Ovary (tissue), 7 donors: ENCODE measurements at regions not wholly inside any gene's neighbourhood (a gene's known extent, or its start where the extent isn't known, plus 50 kb on each side); places are given as distances from the start of the nearest gene placed in this dataset.

Experiments used
- DNase-seq, 5 donors: peaks; one replicate each; pipeline ENCODE4 v3.0.0-alpha.2; 2019 to 2020
- H3K27ac ChIP-seq, 2 donors: fragments of 200-600 bp; one replicate each; pipeline versions ENCODE4 v1.5.1 to v1.8.0; 2019 to 2022
- H3K27me3 ChIP-seq: fragments of 200-600 bp; one replicate; pipeline ENCODE4 v1.8.0; 2022
- H3K36me3 ChIP-seq: fragments of 200-600 bp; sonication (generic); one replicate; pipeline ENCODE4 v1.5.1; 2019
- H3K4me1 ChIP-seq: one replicate; pipeline ENCODE4 v1.8.1; 2013; ENCODE audit warnings: mild to moderate bottlenecking, moderate library complexity; ENCODE audit not compliant: insufficient read depth
- H3K4me3 ChIP-seq: fragments of 200-600 bp; sonication (generic); one replicate; pipeline ENCODE4 v1.5.1; 2017
- H3K9me3 ChIP-seq, 2 donors: fragments of 200-600 bp in 1 of 2; sonication (generic) in 1 of 2; one replicate each; pipeline versions ENCODE4 v1.5.1 to v1.8.1; 2013 to 2019; ENCODE audit warnings: mild to moderate bottlenecking in 1 of 2, moderate library complexity in 1 of 2
- EP300 ChIP-seq: sonication (generic); formaldehyde crosslinking; IDR thresholded peaks from one replicate; pipeline ENCODE4 v1.6.1; 2017; ENCODE audit warnings: antibody characterized with exemption
- POLR2A ChIP-seq: fragments of 450-650 bp; IDR thresholded peaks from one replicate; pipeline ENCODE4 v1.6.1; 2017; ENCODE audit warnings: antibody characterized with exemption, mild to moderate bottlenecking, moderate library complexity
- WGBS, 3 donors: extraction: QIAGEN DNeasy Blood & Tissue Kit in 1 of 3; methylation state at CpG; one replicate each; pipeline versions ENCODE4 v1.1.5 to v1.1.7; 2013 to 2017; 5-methylcytosine and 5-hydroxymethylcytosine counted together
- intact Hi-C, 4 donors: fragments of 100-400 bp; cut with DNase I; formaldehyde crosslinking; loops; one replicate each; pipeline versions ENCODE4 v1.11.0 to v1.15.1; 2022 to 2023
- TF ChIP-seq, protein P1 (sequence below), 3 donors: fragments of 450-650 bp in 2 of 3; fragments of 200-600 bp in 1 of 3; IDR thresholded peaks; one replicate each; pipeline versions ENCODE4 v1.5.1 to v1.8.0; 2016 to 2022; ENCODE audit warnings: antibody characterized with exemption in 3 of 3, mild to moderate bottlenecking in 1 of 3
- donor health status: DM: no; HTN: no; CAD: no; lungs with moderate emphysema.
- donor health status: DM: no; HTN: no; CAD: no.
- donor health status: Bipolar disorder and iron deficiency.
- donor health status: DM: no; HTN: no; CAD: no.
- donor health status: DM: yes; HTN: yes; CAD: no.

DNA sequence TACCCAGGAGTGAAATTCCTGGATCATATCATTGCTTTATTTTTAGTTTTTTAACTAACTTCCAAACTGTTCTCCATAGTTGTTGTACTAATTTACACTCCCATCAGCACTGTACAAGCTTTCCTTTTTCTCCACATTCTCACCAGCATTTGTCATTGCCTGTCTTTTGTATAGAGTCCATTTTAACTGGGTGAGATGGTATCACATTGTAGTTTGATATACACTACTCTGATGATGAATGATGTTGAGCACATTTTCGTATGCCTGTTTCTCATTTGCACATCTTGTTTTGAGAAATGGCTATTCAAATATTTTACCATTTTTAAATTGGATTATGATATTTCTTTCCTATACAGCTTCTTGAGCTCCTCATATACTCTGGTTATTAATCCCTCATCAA lies 1586.6 kb downstream of the SI start:
- TF ChIP-seq EP300 (no peak), POLR2A (no peak)
- TF ChIP-seq, protein P1, sequence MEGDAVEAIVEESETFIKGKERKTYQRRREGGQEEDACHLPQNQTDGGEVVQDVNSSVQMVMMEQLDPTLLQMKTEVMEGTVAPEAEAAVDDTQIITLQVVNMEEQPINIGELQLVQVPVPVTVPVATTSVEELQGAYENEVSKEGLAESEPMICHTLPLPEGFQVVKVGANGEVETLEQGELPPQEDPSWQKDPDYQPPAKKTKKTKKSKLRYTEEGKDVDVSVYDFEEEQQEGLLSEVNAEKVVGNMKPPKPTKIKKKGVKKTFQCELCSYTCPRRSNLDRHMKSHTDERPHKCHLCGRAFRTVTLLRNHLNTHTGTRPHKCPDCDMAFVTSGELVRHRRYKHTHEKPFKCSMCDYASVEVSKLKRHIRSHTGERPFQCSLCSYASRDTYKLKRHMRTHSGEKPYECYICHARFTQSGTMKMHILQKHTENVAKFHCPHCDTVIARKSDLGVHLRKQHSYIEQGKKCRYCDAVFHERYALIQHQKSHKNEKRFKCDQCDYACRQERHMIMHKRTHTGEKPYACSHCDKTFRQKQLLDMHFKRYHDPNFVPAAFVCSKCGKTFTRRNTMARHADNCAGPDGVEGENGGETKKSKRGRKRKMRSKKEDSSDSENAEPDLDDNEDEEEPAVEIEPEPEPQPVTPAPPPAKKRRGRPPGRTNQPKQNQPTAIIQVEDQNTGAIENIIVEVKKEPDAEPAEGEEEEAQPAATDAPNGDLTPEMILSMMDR (IDR thresholded peaks at IDR 0.05): no peak
- no peak for DNase-seq
- intact Hi-C loops: no loop called here
- no peaks in the 10 kb centered on the region for H3K27me3 ChIP-seq
- no peaks in the 10 kb centered on the region for H3K36me3 ChIP-seq
- no peaks in the 10 kb centered on the region for H3K4me1 ChIP-seq
- H3K4me3 ChIP-seq: no peak overlapping the region
- H3K27ac ChIP-seq: no peak overlapping the region
- 62 to 78% (median 70%) methylated on average over 1 of the region's 1 CpG for WGBS, 3 donors
- no peaks in the 10 kb centered on the region for H3K9me3 ChIP-seq

DNA sequence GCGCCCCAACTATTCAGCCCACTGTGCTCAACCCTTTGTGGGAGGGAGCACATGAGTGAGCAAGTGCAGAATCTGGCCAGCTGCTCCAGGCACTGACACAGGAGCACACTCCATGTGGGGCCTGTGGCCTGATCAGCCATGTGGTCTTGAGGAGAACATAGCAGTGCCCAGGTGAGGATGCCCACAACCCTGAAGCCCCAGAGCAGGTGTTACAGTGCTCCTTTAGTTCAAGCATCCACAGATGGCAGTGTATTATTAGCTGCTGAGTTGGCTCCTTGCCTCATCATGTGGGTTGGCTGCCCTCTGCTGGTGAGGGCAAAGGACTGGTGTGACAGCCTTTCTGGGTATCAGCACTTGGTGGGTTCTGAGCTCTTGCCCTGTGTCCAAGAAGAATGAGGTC lies 1588.2 kb downstream of the SI start:
- no peaks in the 10 kb centered on the region for H3K36me3 ChIP-seq
- H3K4me1 ChIP-seq: no peaks in the 10 kb centered on the region
- H3K9me3 ChIP-seq: no peaks in the 10 kb centered on the region
- WGBS, 3 donors: 100% methylated on average over 1 of the region's 1 CpG
- H3K27ac ChIP-seq: no peak overlapping the region
- TF ChIP-seq POLR2A (no peak), EP300 (no peak)
- TF ChIP-seq, protein P1 (IDR thresholded peaks at IDR 0.05): no peak
- no peak for DNase-seq
- H3K4me3 ChIP-seq: no peak overlapping the region
- H3K27me3 ChIP-seq: no peaks in the 10 kb centered on the region
- intact Hi-C loops: no loop called here

- intact Hi-C loops: no loop called here
- Histone ChIP-seq H3K27ac (no peak overlapping the region), H3K9me3 (no peaks in the 10 kb centered on the region), H3K27me3 (no peaks in the 10 kb centered on the region), H3K4me3 (no peak overlapping the region), H3K4me1 (no peaks in the 10 kb centered on the region), H3K36me3 (no peaks in the 10 kb centered on the region)
- TF ChIP-seq, protein P1 (IDR thresholded peaks at IDR 0.05): no peak
- TF ChIP-seq POLR2A (no peak), EP300 (no peak)
- DNase-seq: no peak
Observed at GRCh38 chr3:163482695-163483094, 1595.6 kb downstream of the SI start.

DNA sequence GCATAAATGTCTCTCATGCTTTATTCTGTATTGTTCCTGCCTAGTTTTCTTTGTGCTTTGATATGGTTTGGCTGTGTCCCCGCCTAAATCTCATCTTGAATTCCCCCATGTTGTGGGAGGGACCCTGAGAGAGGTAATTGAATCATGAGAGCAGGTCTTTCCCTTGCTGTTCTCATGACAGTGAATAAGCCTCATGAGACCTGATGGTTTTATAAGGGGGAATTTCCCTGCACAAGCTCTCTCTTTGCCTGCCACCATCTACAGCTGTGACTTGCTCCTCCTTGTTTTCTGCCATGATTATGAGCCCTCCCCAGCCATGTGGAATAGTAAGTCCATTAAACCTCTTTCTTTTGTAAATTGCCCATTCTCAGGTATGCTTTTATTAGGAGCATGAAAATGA lies 1596.6 kb downstream of the SI start:
- WGBS, 3 donors: 77 to 84% (median 82%) methylated on average over 1 of the region's 1 CpG

GRCh38 chr3:163476179-163476578 lies 1602.1 kb downstream of the SI start:
- intact Hi-C loops: no loop called here
- H3K36me3 ChIP-seq: no peaks in the 10 kb centered on the region
- H3K4me3 ChIP-seq: no peak overlapping the region
- no peaks in the 10 kb centered on the region for H3K27me3 ChIP-seq
- no peak overlapping the region for H3K27ac ChIP-seq
- no peaks in the 10 kb centered on the region for H3K9me3 ChIP-seq
- 28 to 45% (median 34%) methylated on average over 2 of the region's 2 CpGs for WGBS, 3 donors
- DNase-seq: no peak
- no peaks in the 10 kb centered on the region for H3K4me1 ChIP-seq
- no peak for TF ChIP-seq EP300
- no peak for TF ChIP-seq POLR2A
- TF ChIP-seq, protein P1 (IDR thresholded peaks at IDR 0.05): no peak

More for the DNA sequence above, 1596.6 kb downstream of the SI start:
- no peaks in the 10 kb centered on the region for H3K27me3 ChIP-seq
- H3K9me3 ChIP-seq: no peaks in the 10 kb centered on the region
- intact Hi-C loops: no loop called here
- H3K27ac ChIP-seq: no peak overlapping the region
- H3K4me3 ChIP-seq: no peak overlapping the region
- no peak for TF ChIP-seq POLR2A
- TF ChIP-seq EP300: no peak
- no peak for DNase-seq
- no peaks in the 10 kb centered on the region for H3K4me1 ChIP-seq
- H3K36me3 ChIP-seq: no peaks in the 10 kb centered on the region
